H7 (cell line): ENCODE measurements at regions not wholly inside any gene's neighbourhood (a gene's known extent, or its start where the extent isn't known, plus 50 kb on each side); places are given as distances from the start of the nearest gene placed in this dataset.

Experiments used
- DNase-seq: peaks from one replicate; pipeline ENCODE4 v3.0.0; 2012
- H3K27me3 ChIP-seq: 2 replicates; pipeline ENCODE4 v1.6.0; 2011; ENCODE audit warnings: mild to moderate bottlenecking, low read length; ENCODE audit not compliant: control insufficient read depth, insufficient read depth
- H3K36me3 ChIP-seq: replicated peaks from 2 replicates; pipeline ENCODE4 v1.5.1; 2011; ENCODE audit warnings: low read length; ENCODE audit not compliant: control insufficient read depth, insufficient read depth
- H3K4me3 ChIP-seq: 2 replicates; pipeline ENCODE4 v1.5.1; 2011; ENCODE audit warnings: low read depth, mild to moderate bottlenecking, control low read depth, low read length, moderate library complexity; ENCODE audit not compliant: insufficient read depth

DNA sequence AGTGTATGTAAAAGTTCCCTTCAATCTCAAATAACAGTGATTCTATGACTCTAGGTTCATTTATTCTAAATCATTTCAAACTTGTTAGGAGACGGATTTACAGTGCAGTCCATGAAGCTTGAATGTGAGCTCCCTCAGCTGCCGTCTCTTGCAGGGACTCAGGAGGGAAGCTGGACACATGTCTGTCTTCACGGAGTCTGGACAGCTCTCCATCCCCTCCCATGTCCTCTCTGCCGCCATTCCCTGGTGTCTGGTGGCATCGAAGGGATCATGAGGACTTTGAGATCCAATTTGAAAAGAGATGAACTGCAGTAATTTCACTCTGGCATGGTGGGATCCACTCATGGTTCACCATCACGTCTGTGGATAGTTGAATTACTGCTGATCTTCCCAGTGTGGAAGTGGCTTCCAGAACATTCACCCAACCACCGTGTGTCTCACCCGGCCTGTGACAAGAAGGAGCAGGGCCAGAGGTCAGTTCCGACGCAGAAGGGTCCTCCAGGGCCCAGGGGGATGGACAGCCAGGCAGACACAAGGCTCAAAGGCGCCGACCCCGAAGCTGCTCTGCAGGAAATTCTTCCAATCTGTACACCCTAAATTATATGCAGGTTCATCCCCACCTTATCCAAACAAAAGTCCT is 370.1 kb downstream of the THBS2 start:
- no peak for DNase-seq
- Histone ChIP-seq H3K27me3 (peaks cover 6% of the 10 kb centered on the region; the same call in 1 of the 2 replicates), H3K36me3 (no peaks in the 10 kb centered on the region), H3K4me3 (no peak overlapping the region)

DNA sequence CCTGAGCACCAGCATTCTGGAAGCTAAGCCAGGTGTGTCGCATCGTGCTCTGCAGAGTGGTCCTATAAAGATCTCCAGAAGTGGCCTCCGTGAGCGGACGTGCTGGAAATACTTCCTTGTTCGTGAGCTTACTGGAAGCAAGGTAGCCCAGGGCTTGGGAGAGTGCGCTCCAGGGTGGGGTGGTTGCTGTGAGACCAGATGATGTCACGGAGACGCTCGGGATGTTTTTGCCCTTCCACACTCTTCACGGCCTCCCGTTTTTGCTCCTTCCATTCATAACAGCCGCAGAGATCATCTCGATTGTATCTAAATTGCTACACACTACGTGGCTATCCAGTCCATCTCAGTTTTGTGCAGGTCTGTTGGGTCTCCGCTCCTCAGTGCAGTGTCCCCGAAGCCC is 373.4 kb downstream of the THBS2 start:
- peak; percentile 36 for DNase-seq
- Histone ChIP-seq H3K27me3 (peaks cover 6% of the 10 kb centered on the region; the same call in 1 of the 2 replicates), H3K4me3 (no peak overlapping the region), H3K36me3 (no peaks in the 10 kb centered on the region)

DNA sequence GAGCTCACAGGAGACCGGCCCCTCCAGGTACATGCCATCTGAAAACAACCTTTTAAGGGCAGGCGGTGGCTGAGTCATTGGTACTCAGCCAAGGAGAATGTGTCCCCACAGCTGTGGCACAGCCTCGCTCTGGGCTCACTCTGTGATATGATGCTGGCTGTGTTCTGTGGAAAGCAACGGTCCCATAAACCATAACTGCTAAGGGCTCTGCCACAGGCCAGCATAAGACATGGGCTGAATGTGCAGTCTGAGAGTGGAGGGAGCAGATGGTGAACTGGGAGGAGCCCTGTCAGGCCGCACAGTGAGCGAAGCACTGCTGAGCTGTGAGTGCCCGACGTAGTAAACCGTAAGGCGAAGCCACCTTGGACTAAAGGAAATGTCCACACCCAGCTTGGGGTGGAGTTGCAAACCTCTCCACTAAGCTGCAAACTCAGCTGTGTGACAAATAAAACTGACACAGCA is 375.8 kb downstream of the THBS2 start:
- Histone ChIP-seq H3K4me3 (no peak overlapping the region), H3K36me3 (no peaks in the 10 kb centered on the region), H3K27me3 (no peaks in the 10 kb centered on the region)
- DNase-seq: no peak

DNA sequence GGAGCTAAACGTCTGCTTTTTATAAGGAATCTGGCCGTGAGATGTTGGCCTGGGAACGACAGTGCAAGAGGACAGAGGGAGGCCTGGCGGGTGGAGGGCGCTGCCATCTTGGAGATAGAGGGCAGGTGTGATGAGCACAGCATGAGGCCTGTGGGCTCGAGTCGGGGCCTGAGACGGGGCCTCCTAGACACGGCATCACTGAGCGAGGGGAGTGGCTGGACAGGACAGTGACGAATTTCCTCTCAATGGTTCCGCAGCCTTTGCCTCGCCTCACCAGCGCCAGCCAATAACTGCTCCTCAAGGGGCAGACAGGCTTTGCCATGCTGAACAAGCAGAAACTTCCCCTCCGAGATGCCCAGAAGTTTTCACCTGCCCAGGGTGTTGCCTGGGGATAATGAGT is 376.7 kb downstream of the THBS2 start:
- DNase-seq: peak; percentile 30
- H3K4me3 ChIP-seq: no peak overlapping the region
- no peaks in the 10 kb centered on the region for H3K36me3 ChIP-seq
- no peaks in the 10 kb centered on the region for H3K27me3 ChIP-seq

DNA sequence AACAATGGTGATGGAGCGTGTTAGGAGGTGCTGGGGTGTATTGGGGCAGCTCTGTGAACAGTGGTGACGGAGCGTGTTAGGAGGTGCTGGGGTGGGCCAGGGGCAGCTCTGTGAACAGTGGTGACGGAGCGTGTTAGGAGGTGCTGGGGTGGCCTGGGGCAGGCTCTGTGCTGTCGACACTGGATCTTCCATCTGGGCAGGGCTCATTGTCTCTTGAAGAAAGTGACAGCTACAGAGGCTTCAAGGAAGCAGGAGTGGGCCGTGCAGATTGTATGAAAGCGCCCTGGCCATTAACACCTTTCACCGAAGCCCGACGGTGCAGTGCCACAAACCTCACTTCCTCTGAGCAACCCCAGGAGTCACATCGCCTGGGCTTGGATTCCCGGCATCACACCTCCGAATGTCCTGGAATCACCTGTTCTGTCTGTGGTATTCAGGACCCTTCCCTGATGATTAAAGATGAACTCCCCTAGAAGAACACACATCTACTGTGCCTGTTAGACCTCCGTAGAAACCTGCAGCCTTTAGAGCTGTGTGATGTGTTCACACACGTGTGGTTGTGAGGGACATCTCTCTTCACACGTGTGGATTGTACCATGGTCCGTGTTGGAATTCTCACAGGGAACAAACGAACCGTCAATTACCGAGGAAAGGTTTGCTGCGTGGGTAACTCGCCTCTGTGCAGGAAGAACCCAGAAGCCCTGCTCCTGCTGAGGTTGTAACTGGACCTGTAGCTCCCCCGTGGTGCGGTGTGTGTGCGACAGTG is 377.7 kb downstream of the THBS2 start:
- no peak overlapping the region for H3K4me3 ChIP-seq
- H3K27me3 ChIP-seq: no peaks in the 10 kb centered on the region
- no peak for DNase-seq
- no peaks in the 10 kb centered on the region for H3K36me3 ChIP-seq

DNA sequence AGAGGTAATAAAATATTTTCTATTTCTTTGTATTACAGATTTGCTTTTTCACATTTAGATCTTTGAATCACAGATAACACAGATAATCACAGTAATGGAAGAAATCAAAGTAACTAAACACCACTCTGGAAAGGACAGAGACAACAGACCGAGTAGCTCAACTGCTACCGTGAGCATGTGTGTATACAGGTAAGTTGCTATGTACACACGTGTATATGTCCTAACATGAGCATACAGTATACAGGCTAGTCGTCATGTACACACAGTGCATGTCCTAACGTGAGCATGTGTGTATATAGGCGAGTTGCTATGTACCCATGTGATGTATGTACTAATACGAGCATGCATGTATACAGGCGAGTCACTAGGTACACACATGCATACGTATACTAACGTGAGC is 379.0 kb downstream of the THBS2 start:
- Histone ChIP-seq H3K36me3 (no peaks in the 10 kb centered on the region), H3K27me3 (no peaks in the 10 kb centered on the region), H3K4me3 (no peak overlapping the region)
- DNase-seq: no peak

DNA sequence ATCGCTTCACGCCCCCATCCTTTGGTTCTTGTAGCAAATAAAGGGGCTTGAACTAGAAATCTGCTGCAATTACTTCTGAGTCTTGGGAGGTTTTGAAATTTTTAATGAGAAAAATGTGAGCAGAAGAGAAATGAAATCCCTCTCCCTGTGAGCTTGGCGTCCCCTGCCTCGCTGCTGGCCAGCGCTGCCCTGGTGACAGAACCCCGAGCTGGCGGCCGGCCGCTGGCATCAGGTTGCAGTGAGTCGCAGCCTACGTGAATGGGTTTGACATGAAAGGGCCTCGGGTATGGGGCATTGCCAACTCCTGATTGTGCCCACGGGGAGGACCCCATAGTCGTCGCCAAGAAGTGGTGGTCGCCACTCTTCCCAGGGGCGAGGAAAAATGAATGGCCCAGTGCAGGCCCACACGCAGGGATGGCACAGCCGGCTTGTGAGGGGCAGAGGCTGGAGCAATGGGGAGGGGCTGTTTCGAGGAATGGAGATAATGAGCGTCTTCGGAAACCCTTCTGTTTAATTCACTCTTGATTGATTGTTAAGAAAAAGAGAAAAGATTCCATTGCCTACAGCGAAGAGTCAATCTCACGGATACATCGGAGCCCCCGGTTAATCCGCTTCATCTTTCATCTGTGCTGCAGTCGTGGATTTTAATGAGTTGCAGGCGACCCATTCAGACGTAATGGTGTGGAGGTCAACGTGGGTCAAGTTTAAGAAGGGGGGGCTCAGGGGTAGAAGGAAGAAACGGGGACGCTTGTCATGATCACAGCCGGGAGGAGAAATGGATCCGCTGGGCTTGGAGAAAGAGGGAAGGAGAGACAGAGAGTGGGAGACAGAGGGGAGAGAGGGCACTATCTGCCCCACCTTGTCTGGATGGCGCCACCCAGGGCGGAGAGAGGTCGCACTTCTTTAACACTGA is 380.1 kb downstream of the THBS2 start:
- H3K27me3 ChIP-seq: no peaks in the 10 kb centered on the region
- DNase-seq: peak; percentile 32

DNA sequence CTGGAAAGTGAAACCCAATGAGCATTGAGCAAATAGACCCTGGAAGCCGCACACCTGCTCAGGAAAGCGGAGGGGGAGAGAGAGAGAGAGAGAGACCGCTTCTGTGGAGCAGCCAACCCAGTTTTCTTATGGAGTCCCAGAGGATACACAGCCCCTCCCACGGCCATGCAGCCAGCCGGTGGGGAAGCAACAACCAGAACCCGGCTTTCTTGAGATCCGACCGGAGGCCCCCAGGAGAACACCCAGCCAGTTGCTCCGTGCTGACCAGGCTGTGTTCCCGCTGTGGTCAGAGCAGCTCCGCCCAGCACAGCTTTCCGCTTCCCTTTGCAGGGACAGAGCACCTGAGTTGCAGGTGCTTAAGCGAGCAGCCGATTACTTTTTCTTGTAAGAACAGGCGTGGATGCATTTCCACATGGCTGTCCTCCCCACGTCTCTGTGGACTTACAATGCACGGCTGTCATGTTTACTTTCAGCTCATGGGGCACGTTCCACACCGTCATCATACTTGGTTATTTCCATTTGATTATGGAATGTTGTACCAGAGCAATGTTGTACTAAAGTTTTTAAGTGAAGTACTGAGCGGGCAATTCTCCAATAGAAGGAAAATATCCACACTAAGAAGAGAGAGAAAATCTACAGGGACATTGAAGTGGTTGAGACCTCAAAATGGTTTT is 381.9 kb downstream of the THBS2 start:
- Histone ChIP-seq H3K27me3 (no peaks in the 10 kb centered on the region), H3K4me3 (no peak overlapping the region), H3K36me3 (no peaks in the 10 kb centered on the region)
- DNase-seq: peak; percentile 62

More for the DNA sequence above, 380.1 kb downstream of the THBS2 start:
- Histone ChIP-seq H3K4me3 (no peak overlapping the region), H3K36me3 (no peaks in the 10 kb centered on the region)

DNA sequence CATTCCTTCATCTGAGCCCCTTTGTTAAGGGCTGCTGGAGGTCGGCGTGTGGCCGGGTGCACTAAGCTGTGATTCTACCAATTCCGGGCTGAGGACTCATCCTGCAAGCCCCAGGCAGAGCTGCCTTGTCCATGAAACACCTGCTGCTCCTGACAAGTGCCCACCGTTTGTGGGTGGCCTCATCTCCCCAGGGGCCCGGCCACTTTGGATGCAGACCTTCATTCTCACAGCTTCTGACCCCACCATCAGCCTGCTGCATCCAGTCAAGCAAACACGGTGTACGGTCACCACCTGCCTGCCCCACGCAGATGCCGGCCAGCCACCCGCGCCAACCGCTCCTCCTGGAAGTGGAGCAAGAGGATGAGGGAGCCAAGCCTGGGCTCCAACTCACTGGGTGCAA is 382.7 kb downstream of the THBS2 start:
- Histone ChIP-seq H3K27me3 (no peaks in the 10 kb centered on the region), H3K36me3 (no peaks in the 10 kb centered on the region), H3K4me3 (no peak overlapping the region)
- no peak for DNase-seq

DNA sequence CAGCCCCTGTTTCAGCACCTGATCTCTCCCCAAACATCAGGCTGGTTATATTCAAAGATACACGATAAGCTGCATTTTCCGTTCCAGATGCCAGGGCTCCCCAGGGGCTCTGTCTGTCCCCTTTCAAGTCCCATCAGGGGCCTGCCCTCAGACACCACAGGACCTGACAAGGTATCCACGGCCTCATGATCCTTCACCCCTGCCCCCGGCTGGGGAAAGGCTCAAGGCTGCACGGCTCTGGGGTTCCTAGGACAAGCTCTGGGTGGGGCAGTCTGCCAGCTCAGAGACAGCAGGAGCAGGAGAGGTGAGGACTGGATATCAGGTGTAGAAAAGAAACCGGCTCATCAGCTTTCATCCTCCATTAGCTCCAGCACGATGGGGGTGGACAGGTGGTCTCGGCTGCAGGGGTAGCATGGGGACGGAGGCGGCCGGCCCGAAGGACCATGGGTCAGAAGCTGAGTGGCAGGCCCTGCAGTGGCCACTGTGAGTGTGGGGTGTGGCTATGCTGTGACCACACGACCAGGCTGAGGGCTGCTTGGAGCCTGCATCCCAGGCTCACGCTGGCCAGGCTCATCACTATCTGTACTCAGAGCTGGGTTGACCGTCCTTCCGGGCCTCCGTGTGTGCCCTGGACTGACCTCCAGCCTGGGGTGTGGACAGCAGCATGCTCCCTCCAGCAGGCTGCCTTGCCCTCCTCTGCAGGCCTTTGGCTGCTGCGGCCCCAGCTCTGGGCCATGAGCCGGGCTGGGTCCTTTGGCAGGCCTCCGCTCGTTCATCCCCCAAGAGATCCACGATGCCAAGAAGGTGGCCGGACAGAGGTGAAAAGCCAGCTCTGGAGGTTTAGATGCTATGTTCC is 386.2 kb downstream of the THBS2 start:
- H3K27me3 ChIP-seq: no peaks in the 10 kb centered on the region
- DNase-seq: peak; percentile 35
- no peaks in the 10 kb centered on the region for H3K36me3 ChIP-seq
- no peak overlapping the region for H3K4me3 ChIP-seq

DNA sequence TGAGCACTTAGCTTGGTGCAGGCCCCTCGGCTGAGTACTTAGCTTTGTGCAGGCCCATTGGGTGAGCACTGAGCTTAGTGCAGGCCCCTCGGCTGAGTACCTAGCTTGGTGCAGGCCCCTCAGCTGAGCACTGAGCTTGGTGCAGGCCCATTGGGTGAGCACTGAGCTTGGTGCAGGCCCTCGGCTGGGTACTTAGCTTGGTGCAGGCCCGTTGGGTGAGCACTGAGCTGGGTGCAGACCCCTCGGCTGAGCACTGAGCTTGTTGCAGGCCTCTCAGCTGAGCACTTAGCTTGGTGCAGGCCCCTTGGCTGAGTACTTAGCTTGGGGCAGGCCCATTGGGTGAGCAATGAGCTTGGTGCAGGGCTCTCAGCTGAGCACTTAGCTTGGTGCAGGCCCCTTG is 387.1 kb downstream of the THBS2 start:
- no peak for DNase-seq
- Histone ChIP-seq H3K4me3 (no peak overlapping the region), H3K27me3 (no peaks in the 10 kb centered on the region), H3K36me3 (no peaks in the 10 kb centered on the region)

DNA sequence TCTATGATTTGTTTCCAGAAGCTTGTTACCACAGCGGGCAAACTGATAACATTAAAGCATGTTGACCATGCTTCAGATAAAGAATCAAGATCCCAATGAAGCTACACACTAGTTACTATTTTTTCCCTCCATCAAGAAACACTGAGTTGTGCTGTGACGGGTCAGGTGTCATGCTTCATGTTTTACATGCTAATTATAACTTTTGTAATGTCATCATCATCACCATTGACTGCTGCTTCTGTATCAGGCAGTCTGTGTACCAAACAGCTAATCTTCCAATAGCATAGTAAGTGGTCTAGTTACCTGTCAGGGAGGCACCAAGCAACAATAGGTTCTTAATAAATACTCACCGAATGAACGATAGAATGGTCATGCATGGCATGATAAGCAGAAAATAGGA is 388.1 kb downstream of the THBS2 start:
- Histone ChIP-seq H3K27me3 (no peaks in the 10 kb centered on the region), H3K36me3 (no peaks in the 10 kb centered on the region), H3K4me3 (no peak overlapping the region)
- no peak for DNase-seq

DNA sequence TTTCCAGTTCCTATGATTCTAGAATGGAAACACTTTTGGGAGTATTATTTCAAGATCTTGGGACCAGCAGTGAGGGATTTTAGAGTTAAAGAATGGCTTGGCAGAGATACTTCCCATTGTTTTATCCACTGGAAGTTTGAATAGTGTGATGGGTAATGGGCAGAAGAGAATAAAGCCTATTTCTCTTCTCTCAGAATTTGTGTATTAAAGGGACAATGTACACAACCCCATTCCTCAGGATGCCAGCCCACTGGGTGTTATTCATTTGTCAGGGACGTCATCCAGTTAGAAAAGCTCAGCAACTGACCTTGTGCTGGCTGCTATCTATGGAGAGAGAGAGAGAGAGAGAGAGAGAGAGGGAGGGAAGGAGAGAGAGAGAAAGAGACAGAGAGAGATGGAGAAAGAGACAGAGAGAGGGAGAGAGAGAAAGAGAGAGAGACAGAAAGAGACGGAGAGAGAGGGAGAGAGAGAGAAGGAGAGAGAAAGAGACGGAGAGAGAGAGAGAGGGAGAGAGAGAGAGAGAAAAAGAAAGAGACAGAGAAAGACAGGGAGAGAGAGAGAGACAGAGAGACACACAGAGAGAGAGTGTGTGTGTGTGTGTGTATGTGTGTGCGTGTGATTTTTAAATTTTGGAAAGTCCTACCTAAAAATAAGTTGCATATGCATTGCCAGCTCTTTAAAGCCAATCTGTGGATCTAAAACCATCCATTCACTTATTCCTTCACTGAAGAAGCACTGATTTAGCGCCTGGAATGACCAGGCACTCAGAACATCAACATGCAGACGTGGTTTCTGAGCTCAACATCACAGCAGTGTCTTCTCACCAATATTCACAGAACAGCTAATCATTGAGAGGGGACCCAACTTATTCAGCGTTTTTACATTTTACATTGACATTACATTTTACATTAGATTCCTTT is 388.8 kb downstream of the THBS2 start:
- H3K4me3 ChIP-seq: no peak overlapping the region
- no peaks in the 10 kb centered on the region for H3K36me3 ChIP-seq
- H3K27me3 ChIP-seq: no peaks in the 10 kb centered on the region
- DNase-seq: no peak
